ENCODE measurements at regions not wholly inside any gene's neighbourhood (a gene's known extent, or its start where the extent isn't known, plus 50 kb on each side); places are given as distances from the start of the nearest gene placed in this dataset.

GRCh38 chr2:72032481-72033041, 115.1 kb downstream of the CYP26B1 start:
- TF ChIP-seq POLR2A (IDR thresholded peaks at IDR 0.05), result no peak
- TF ChIP-seq POLR2AphosphoS5 (IDR thresholded peaks at IDR 0.05), result no peak
